BJ (cell line): ENCODE measurements at regions not wholly inside any gene's neighbourhood (a gene's known extent, or its start where the extent isn't known, plus 50 kb on each side); places are given as distances from the start of the nearest gene placed in this dataset.

ENCODE experiments used
- CTCF ChIA-PET: fragments of 350-600 bp; formaldehyde crosslinking; extraction: SDS; loops from one replicate; lab custom pipeline; 2021; ENCODE audit warnings: antibody characterized with exemption, inconsistent platforms; lab: Yijun Ruan, JAX
- POLR2A ChIA-PET: fragments of 300-600 bp; sonication (Branson Sonifier 250); formaldehyde crosslinking; extraction: SDS; loops from one replicate; lab custom pipeline; 2021; ENCODE audit warnings: antibody characterized with exemption; lab: Charles Lee
- DNase-seq: peaks from one replicate; pipeline ENCODE4 v3.0.0-alpha.2; 2011; ENCODE audit warnings: low read depth
- H3K27me3 ChIP-seq: 2 replicates; pipeline ENCODE4 v1.6.0; 2011; ENCODE audit warnings: low read length; ENCODE audit not compliant: control insufficient read depth, insufficient read depth
- H3K36me3 ChIP-seq: 2 replicates; pipeline ENCODE4 v1.5.1; 2011; ENCODE audit warnings: low read length; ENCODE audit not compliant: control insufficient read depth, insufficient read depth
- H3K4me3 ChIP-seq: 2 replicates; pipeline ENCODE4 v1.5.1; 2011; ENCODE audit warnings: low read depth, mild to moderate bottlenecking, control low read depth, low read length
- TF ChIP-seq, protein P1 (sequence below): IDR thresholded peaks from 2 replicates; pipeline ENCODE4 v1.5.1; 2011; ENCODE audit warnings: low read depth, mild to moderate bottlenecking, control low read depth, inconsistent platforms, low read length, moderate library complexity; ENCODE audit not compliant: insufficient read depth

DNA sequence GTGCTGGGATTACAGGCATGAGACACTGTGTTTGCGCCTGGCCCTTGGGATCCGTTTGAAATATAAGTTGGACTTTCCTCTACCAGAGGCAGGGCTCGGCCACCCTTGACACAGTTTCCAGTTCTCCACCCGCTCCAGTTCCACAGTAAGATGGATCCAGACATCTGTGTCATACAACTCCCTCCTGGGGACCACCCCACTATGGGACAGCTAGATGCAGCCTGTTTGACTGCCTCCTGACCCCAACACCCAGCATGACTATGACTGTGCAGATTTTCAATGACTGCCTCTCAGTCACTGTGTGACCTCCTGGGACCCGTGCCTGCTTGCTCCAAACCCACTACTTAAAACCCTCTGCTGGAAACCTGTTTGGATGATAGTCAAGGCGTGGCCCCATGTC lies 166.7 kb downstream of the IRF8 start:
- POLR2A ChIA-PET, result no interaction called here

GRCh38 chr16:86066811-86067210 lies 167.8 kb downstream of the IRF8 start:
- Histone ChIP-seq H3K4me3 (no peak overlapping the region), H3K36me3 (no peaks in the 10 kb centered on the region), H3K27me3 (peaks cover 13% of the 10 kb centered on the region)
- CTCF ChIA-PET, result interaction anchor here (22.9 kb wide), 1 partner anchor 451 kb away, joined by 367 read pairs; no protein-coding TSS in a partner anchor
- no peak for DNase-seq
- TF ChIP-seq, protein P1, sequence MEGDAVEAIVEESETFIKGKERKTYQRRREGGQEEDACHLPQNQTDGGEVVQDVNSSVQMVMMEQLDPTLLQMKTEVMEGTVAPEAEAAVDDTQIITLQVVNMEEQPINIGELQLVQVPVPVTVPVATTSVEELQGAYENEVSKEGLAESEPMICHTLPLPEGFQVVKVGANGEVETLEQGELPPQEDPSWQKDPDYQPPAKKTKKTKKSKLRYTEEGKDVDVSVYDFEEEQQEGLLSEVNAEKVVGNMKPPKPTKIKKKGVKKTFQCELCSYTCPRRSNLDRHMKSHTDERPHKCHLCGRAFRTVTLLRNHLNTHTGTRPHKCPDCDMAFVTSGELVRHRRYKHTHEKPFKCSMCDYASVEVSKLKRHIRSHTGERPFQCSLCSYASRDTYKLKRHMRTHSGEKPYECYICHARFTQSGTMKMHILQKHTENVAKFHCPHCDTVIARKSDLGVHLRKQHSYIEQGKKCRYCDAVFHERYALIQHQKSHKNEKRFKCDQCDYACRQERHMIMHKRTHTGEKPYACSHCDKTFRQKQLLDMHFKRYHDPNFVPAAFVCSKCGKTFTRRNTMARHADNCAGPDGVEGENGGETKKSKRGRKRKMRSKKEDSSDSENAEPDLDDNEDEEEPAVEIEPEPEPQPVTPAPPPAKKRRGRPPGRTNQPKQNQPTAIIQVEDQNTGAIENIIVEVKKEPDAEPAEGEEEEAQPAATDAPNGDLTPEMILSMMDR, result no peak
- POLR2A ChIA-PET, result interaction anchor here (0.6 kb wide), 1 partner anchor 1255 kb away, joined by 3 read pairs; no protein-coding TSS in a partner anchor

More for the DNA sequence above, 166.7 kb downstream of the IRF8 start:
- Histone ChIP-seq H3K4me3 (no peak overlapping the region), H3K27me3 (peaks cover 14% of the 10 kb centered on the region), H3K36me3 (no peaks in the 10 kb centered on the region)
- CTCF ChIA-PET, result interaction anchor here (22.9 kb wide), 1 partner anchor 452 kb away, joined by 367 read pairs; no protein-coding TSS in a partner anchor
- no peak for DNase-seq
- TF ChIP-seq, protein P1, result no peak

- no peaks in the 10 kb centered on the region for H3K36me3 ChIP-seq
- no peak overlapping the region for H3K4me3 ChIP-seq
- POLR2A ChIA-PET, result no interaction called here
- CTCF ChIA-PET, result interaction anchor here (22.9 kb wide), 1 partner anchor 451 kb away, joined by 367 read pairs; no protein-coding TSS in a partner anchor
- H3K27me3 ChIP-seq, result peaks cover 11% of the 10 kb centered on the region
- TF ChIP-seq, protein P1, result no peak
- DNase-seq, result no peak
These were observed 168.6 kb downstream of the IRF8 start for GRCh38 chr16:86067516-86067915.

DNA sequence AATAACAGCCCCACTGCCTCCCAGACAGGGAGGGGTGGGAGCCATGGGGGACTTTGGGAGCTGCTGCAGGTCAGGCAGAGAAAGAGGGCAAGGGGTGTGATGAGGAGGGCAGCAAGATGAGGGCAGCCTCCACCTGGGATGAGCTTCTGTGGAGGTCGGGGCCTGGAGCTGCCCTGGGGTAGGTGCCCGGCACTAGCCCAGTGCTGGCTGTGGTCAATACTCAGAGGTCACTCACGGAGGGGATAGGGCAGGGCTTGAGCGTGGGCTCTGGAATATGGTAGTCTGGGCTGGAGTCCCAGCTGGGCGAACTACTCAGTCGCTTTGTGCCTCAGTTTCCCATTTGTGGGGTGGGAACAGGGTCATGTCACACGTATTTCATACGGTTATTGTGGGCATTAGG lies 169.0 kb downstream of the IRF8 start:
- ChIA-PET CTCF (interaction anchor here (22.9 kb wide), 1 partner anchor 450 kb away, joined by 367 read pairs; no protein-coding TSS in a partner anchor), POLR2A (no interaction called here)
- peaks cover 10% of the 10 kb centered on the region for H3K27me3 ChIP-seq

GRCh38 chr16:86068722-86069121 lies 169.8 kb downstream of the IRF8 start:
- H3K27me3 ChIP-seq, result peaks cover 10% of the 10 kb centered on the region
- CTCF ChIA-PET, result interaction anchor here (22.9 kb wide), 1 partner anchor 449 kb away, joined by 367 read pairs; no protein-coding TSS in a partner anchor
- POLR2A ChIA-PET, result no interaction called here
- TF ChIP-seq, protein P1, result no peak
- H3K36me3 ChIP-seq, result no peaks in the 10 kb centered on the region
- DNase-seq, result no peak
- H3K4me3 ChIP-seq, result no peak overlapping the region

More for the DNA sequence above, 169.0 kb downstream of the IRF8 start:
- DNase-seq, result no peak
- no peaks in the 10 kb centered on the region for H3K36me3 ChIP-seq
- H3K4me3 ChIP-seq, result no peak overlapping the region
- TF ChIP-seq, protein P1, result no peak
